ENCODE measurements at regions not wholly inside any gene's neighbourhood (a gene's known extent, or its start where the extent isn't known, plus 50 kb on each side); places are given as distances from the start of the nearest gene placed in this dataset.

- no peak for DNase-seq (ENCODE audit: low read depth, low spot score)
- no peak for TF ChIP-seq MAX (IDR thresholded peaks at IDR 0.05; ENCODE audit: insufficient read depth, insufficient read length)
- no peaks in the 10 kb centered on the region for H4K20me1 ChIP-seq (replicated peaks; ENCODE audit: control insufficient read depth, extremely low read depth, insufficient read depth, low read length)
- H3K9me3 ChIP-seq (replicated peaks; ENCODE audit: control insufficient read depth, insufficient read depth, low read length), result no peaks in the 10 kb centered on the region
- no peaks in the 10 kb centered on the region for H3K4me1 ChIP-seq (ENCODE audit: control insufficient read depth, extremely low read depth, insufficient read depth, low read length)
- intact Hi-C loops (cut with micrococcal nuclease) (loop anchor here (2.0 kb wide), 1 partner anchor 49 kb away; no protein-coding TSS in a partner anchor), dilution Hi-C loops (cut with MboI; ENCODE audit: extremely low pct_ligation_motif_present, low sequenced_read_pairs) (no loop called here)
- H3K4me2 ChIP-seq (ENCODE audit: insufficient read depth, low read length), result no peak overlapping the region
- H3K9ac ChIP-seq (replicated peaks; ENCODE audit: extremely low read depth, insufficient read depth, low read length), result no peak overlapping the region
- no peaks in the 10 kb centered on the region for H3K36me3 ChIP-seq (ENCODE audit: control insufficient read depth in 2 of 2, extremely low read depth in 1 of 2, insufficient read depth in 2 of 2, low read length in 2 of 2)
- BruUV-seq (replicated peaks), result no TSS peak
- no peak for FAIRE-seq
- no peak overlapping the region for H3K27ac ChIP-seq (ENCODE audit: insufficient read depth, low read depth, low read length)
- ChIA-PET CTCF (interaction anchor here (1.5 kb wide), 1 partner anchor 10 kb away, joined by 3 read pairs; no protein-coding TSS in a partner anchor), POLR2A (no interaction called here)
- no peaks in the 10 kb centered on the region for H3K9me1 ChIP-seq (replicated peaks; ENCODE audit: control insufficient read depth, extremely low read depth, insufficient read depth, low read length)
- H3K4me3 ChIP-seq (replicated peaks in 1 of 3; ENCODE audit: insufficient read depth in 1 of 3, low read depth in 1 of 3, low read length in 3 of 3), result no peak overlapping the region
- H3K79me2 ChIP-seq (ENCODE audit: control insufficient read depth, insufficient read depth, low read length), result no peaks in the 10 kb centered on the region
- no peaks in the 10 kb centered on the region for H3K27me3 ChIP-seq (ENCODE audit: control insufficient read depth in 2 of 2, insufficient read depth in 2 of 2, low read length in 2 of 2)
- no peak overlapping the region for H2AFZ ChIP-seq (ENCODE audit: low read depth, low read length)
Observed at GRCh38 chr2:155033652-155034051, 335.2 kb downstream of the KCNJ3 start.

- TF ChIP-seq POLR2A (IDR thresholded peaks at IDR 0.05; ENCODE audit: low read depth, low read length) (no peak), FOS (IDR thresholded peaks at IDR 0.05; ENCODE audit: borderline replicate concordance, insufficient read depth, low read length) (no peak), EZH2 (IDR thresholded peaks at IDR 0.05; ENCODE audit: borderline replicate concordance, low read depth, low read length, severe bottlenecking) (no peak), MAX (IDR thresholded peaks at IDR 0.05; ENCODE audit: insufficient read depth, insufficient read length) (no peak), MYC (IDR thresholded peaks at IDR 0.05; ENCODE audit: low read depth, low read length) (no peak), CTCF (IDR thresholded peaks at IDR 0.05; ENCODE audit: extremely low read depth in 1 of 2, insufficient read depth in 1 of 2, low read depth in 1 of 2, low read length in 2 of 2) (no peak), JUN (IDR thresholded peaks at IDR 0.05; ENCODE audit: borderline replicate concordance, insufficient read depth, insufficient read length, low read depth) (no peak), GATA2 (IDR thresholded peaks at IDR 0.05; ENCODE audit: insufficient read depth, insufficient read length, low read depth, low read length) (no peak), POLR2AphosphoS5 (IDR thresholded peaks at IDR 0.05; ENCODE audit: insufficient read depth, low read depth, low read length) (no peak)
- Histone ChIP-seq H3K79me2 (ENCODE audit: control insufficient read depth, insufficient read depth, low read length) (no peaks in the 10 kb centered on the region), H3K27me3 (ENCODE audit: control insufficient read depth in 2 of 2, insufficient read depth in 2 of 2, low read length in 2 of 2) (no peaks in the 10 kb centered on the region), H2AFZ (ENCODE audit: low read depth, low read length) (no peak overlapping the region), H3K36me3 (ENCODE audit: control insufficient read depth in 2 of 2, extremely low read depth in 1 of 2, insufficient read depth in 2 of 2, low read length in 2 of 2) (no peaks in the 10 kb centered on the region), H3K9me3 (replicated peaks; ENCODE audit: control insufficient read depth, insufficient read depth, low read length) (no peaks in the 10 kb centered on the region), H3K9ac (replicated peaks; ENCODE audit: extremely low read depth, insufficient read depth, low read length) (no peak overlapping the region), H3K4me1 (ENCODE audit: control insufficient read depth, extremely low read depth, insufficient read depth, low read length) (no peaks in the 10 kb centered on the region), H3K9me1 (replicated peaks; ENCODE audit: control insufficient read depth, extremely low read depth, insufficient read depth, low read length) (no peaks in the 10 kb centered on the region), H3K4me2 (ENCODE audit: insufficient read depth, low read length) (no peak overlapping the region), H4K20me1 (replicated peaks; ENCODE audit: control insufficient read depth, extremely low read depth, insufficient read depth, low read length) (no peaks in the 10 kb centered on the region), H3K4me3 (replicated peaks in 1 of 3; ENCODE audit: insufficient read depth in 1 of 3, low read depth in 1 of 3, low read length in 3 of 3) (no peak overlapping the region), H3K27ac (ENCODE audit: insufficient read depth, low read depth, low read length) (no peak overlapping the region)
- POLR2A ChIA-PET, result no interaction called here
- BruUV-seq (replicated peaks), result no TSS peak
- DNase-seq (ENCODE audit: low read depth, low spot score) (no peak), FAIRE-seq (no peak)
- dilution Hi-C loops (cut with MboI; ENCODE audit: extremely low pct_ligation_motif_present, low sequenced_read_pairs), result no loop called here
- intact Hi-C loops (cut with micrococcal nuclease), result no loop called here
- CTCF ChIA-PET, result no interaction called here
Observed at GRCh38 chr2:155030296-155030695, 331.8 kb downstream of the KCNJ3 start.
